WTC11 (cell line): ENCODE measurements at regions not wholly inside any gene's neighbourhood (a gene's known extent, or its start where the extent isn't known, plus 50 kb on each side); places are given as distances from the start of the nearest gene placed in this dataset.

ENCODE experiments used
- ATAC-seq: fragments of 200-7000 bp; cut with Tn5 transposase; 2 replicates; pipeline ENCODE4 v1.10.0; 2021; ENCODE audit warnings: mild to moderate bottlenecking, moderate library complexity
- CTCF ChIA-PET: fragments of 300-600 bp; sonication (Branson Sonifier 250); formaldehyde crosslinking; loops from one replicate; lab custom pipeline; 2021; ENCODE audit warnings: antibody characterized with exemption; lab: Charles Lee
- POLR2A ChIA-PET: fragments of 350-600 bp; sonication (Branson Sonifier 250); formaldehyde crosslinking; loops from one replicate; lab custom pipeline; 2021; ENCODE audit warnings: antibody characterized with exemption; lab: Charles Lee
- DNase-seq: peaks from one replicate; pipeline ENCODE4 v3.0.0; 2021; ENCODE audit warnings: low spot score
- H3K27ac Mint-ChIP-seq: 2 replicates; pipeline ENCODE4 v1.8.0; 2021; ENCODE audit warnings: mixed read lengths
- H3K27me3 Mint-ChIP-seq: 2 replicates; pipeline ENCODE4 v1.8.0; 2021; ENCODE audit warnings: low read depth, mild to moderate bottlenecking, moderate library complexity, mixed read lengths
- H3K36me3 Mint-ChIP-seq: 2 replicates; pipeline ENCODE4 v1.8.0; 2021; ENCODE audit warnings: mixed read lengths
- H3K4me1 Mint-ChIP-seq: 2 replicates; pipeline ENCODE4 v1.8.0; 2022; ENCODE audit warnings: mixed read lengths
- H3K4me3 Mint-ChIP-seq: 2 replicates; pipeline ENCODE4 v1.8.0; 2021; ENCODE audit warnings: mild to moderate bottlenecking, moderate library complexity, mixed read lengths
- H3K9me3 Mint-ChIP-seq: 2 replicates; pipeline ENCODE4 v1.8.0; 2021; ENCODE audit warnings: mixed read lengths
- ATF1 ChIP-seq: sonication (generic); formaldehyde crosslinking; IDR thresholded peaks from 2 replicates; pipeline ENCODE4 v1.8.1; 2023; ENCODE audit warnings: mild to moderate bottlenecking, moderate library complexity, missing genetic modification reagents
- ERG ChIP-seq: fragments of 250-450 bp; sonication (Bioruptor Pico); IDR thresholded peaks from 2 replicates; pipeline ENCODE4 v1.8.0; 2021; ENCODE audit warnings: mild to moderate bottlenecking
- FOXJ3 ChIP-seq: sonication (generic); formaldehyde crosslinking; IDR thresholded peaks from 2 replicates; pipeline ENCODE4 v1.9.0; 2021; ENCODE audit warnings: missing genetic modification reagents, mild to moderate bottlenecking, borderline replicate concordance
- FOXK1 ChIP-seq: sonication (generic); formaldehyde crosslinking; IDR thresholded peaks from 2 replicates; pipeline ENCODE4 v1.8.0; 2022; ENCODE audit warnings: mild to moderate bottlenecking, moderate library complexity, missing genetic modification reagents
- MAX ChIP-seq: sonication (generic); formaldehyde crosslinking; IDR thresholded peaks from 2 replicates; pipeline ENCODE4 v1.8.0; 2022; ENCODE audit warnings: mild to moderate bottlenecking, missing genetic modification reagents
- NFE2L1 ChIP-seq: sonication (generic); formaldehyde crosslinking; IDR thresholded peaks from 2 replicates; pipeline ENCODE4 v1.8.1; 2023; ENCODE audit warnings: missing genetic modification reagents
- NR1H2 ChIP-seq: sonication (generic); formaldehyde crosslinking; IDR thresholded peaks from 2 replicates; pipeline ENCODE4 v1.9.0; 2021; ENCODE audit warnings: mild to moderate bottlenecking, moderate library complexity, missing genetic modification reagents
- NR3C1 ChIP-seq: sonication (generic); formaldehyde crosslinking; conservative IDR thresholded peaks from 2 replicates; pipeline ENCODE4 v1.8.1; 2023; ENCODE audit warnings: low read depth, mild to moderate bottlenecking, missing genetic modification reagents
- OVOL2 ChIP-seq: fragments of 250-450 bp; sonication (Bioruptor Pico); IDR thresholded peaks from 2 replicates; pipeline ENCODE4 v1.9.0; 2021; ENCODE audit warnings: mild to moderate bottlenecking, borderline replicate concordance
- PRDM15 ChIP-seq: sonication (generic); formaldehyde crosslinking; IDR thresholded peaks from 2 replicates; pipeline ENCODE4 v1.8.0; 2022; ENCODE audit warnings: missing genetic modification reagents
- RORB ChIP-seq: fragments of 250-450 bp; sonication (Bioruptor Pico); IDR thresholded peaks from 2 replicates; pipeline ENCODE4 v1.9.0; 2021; ENCODE audit warnings: mild to moderate bottlenecking
- TCF7 ChIP-seq: sonication (generic); formaldehyde crosslinking; IDR thresholded peaks from 2 replicates; pipeline ENCODE4 v1.8.0; 2022; ENCODE audit warnings: mild to moderate bottlenecking, low read depth, missing genetic modification reagents, moderate library complexity
- USF1 ChIP-seq: sonication (generic); formaldehyde crosslinking; IDR thresholded peaks from 2 replicates; pipeline ENCODE4 v1.8.0; 2022; ENCODE audit warnings: mild to moderate bottlenecking, missing genetic modification reagents
- ZMAT4 ChIP-seq: fragments of 250-450 bp; sonication (Bioruptor Pico); IDR thresholded peaks from 2 replicates; pipeline ENCODE4 v1.9.0; 2021; ENCODE audit warnings: mild to moderate bottlenecking
- ZNF121 ChIP-seq: sonication (generic); formaldehyde crosslinking; IDR thresholded peaks from 2 replicates; pipeline ENCODE4 v1.8.0; 2023; ENCODE audit warnings: missing genetic modification reagents
- ZNF263 ChIP-seq: sonication (generic); formaldehyde crosslinking; IDR thresholded peaks from 2 replicates; pipeline ENCODE4 v1.8.1; 2022; ENCODE audit warnings: low read depth, mild to moderate bottlenecking, moderate library complexity, missing genetic modification reagents
- ZNF396 ChIP-seq: fragments of 250-450 bp; sonication (Bioruptor Pico); IDR thresholded peaks from 2 replicates; pipeline ENCODE4 v1.8.0; 2021; ENCODE audit warnings: mild to moderate bottlenecking, moderate library complexity, borderline replicate concordance
- ZNF416 ChIP-seq: fragments of 250-450 bp; sonication (Bioruptor Pico); IDR thresholded peaks from 2 replicates; pipeline ENCODE4 v1.9.0; 2021; ENCODE audit warnings: mild to moderate bottlenecking, inconsistent platforms

GRCh38 chr18:57202881-57203280 is 56.0 kb downstream of the BOD1L2 start:
- peaks cover 17% of the 10 kb centered on the region for H3K4me1 Mint-ChIP-seq
- no peak for ATAC-seq

GRCh38 chr18:57205641-57206040 is 58.8 kb downstream of the BOD1L2 start:
- Mint-ChIP-seq H3K4me3 (no peak overlapping the region), H3K36me3 (no peaks in the 10 kb centered on the region), H3K27me3 (peaks cover 7% of the 10 kb centered on the region), H3K27ac (no peak overlapping the region), H3K4me1 (peaks cover 43% of the 10 kb centered on the region), H3K9me3 (peaks cover 16% of the 10 kb centered on the region)
- DNase-seq (no peak), ATAC-seq (no peak)
- TF ChIP-seq ATF1 (CRISPR knock-in tag) (no peak), FOXJ3 (no peak), ZNF416 (CRISPR knock-in tag) (no peak), ZNF121 (CRISPR knock-in tag) (no peak), ERG (CRISPR knock-in tag) (no peak), ZMAT4 (CRISPR knock-in tag) (no peak), RORB (CRISPR knock-in tag) (no peak), OVOL2 (CRISPR knock-in tag) (no peak)
- ChIA-PET POLR2A (no interaction called here), CTCF (interaction anchor here (1.1 kb wide), 1 partner anchor 83 kb away, joined by 4 read pairs; no protein-coding TSS in a partner anchor)

More at GRCh38 chr18:57202881-57203280, 56.0 kb downstream of the BOD1L2 start:
- Mint-ChIP-seq H3K27me3 (no peaks in the 10 kb centered on the region; the same call in 1 of the 2 replicates), H3K9me3 (peaks cover 16% of the 10 kb centered on the region), H3K4me3 (no peak overlapping the region), H3K27ac (no peak overlapping the region), H3K36me3 (no peaks in the 10 kb centered on the region)
- ChIA-PET POLR2A (no interaction called here), CTCF (no interaction called here)
- no peak for DNase-seq
- TF ChIP-seq NFE2L1 (no peak), ZNF263 (CRISPR knock-in tag) (no peak), TCF7 (CRISPR knock-in tag) (no peak), USF1 (CRISPR knock-in tag) (no peak), MAX (CRISPR knock-in tag) (no peak), NR3C1 (CRISPR knock-in tag) (no peak), PRDM15 (CRISPR knock-in tag) (no peak), ZNF396 (CRISPR knock-in tag) (no peak), FOXK1 (CRISPR knock-in tag) (no peak), RORB (CRISPR knock-in tag) (no peak), NR1H2 (CRISPR knock-in tag) (no peak)
